NCI-H69 (cell line): ENCODE measurements at regions not wholly inside any gene's neighbourhood (a gene's known extent, or its start where the extent isn't known, plus 50 kb on each side); places are given as distances from the start of the nearest gene placed in this dataset.

Experiments used
- DNase-seq: peaks from one replicate; lab custom pipeline; 2025; lab: John Stamatoyannopoulos, UW

GRCh38 chr6:74765486-74765885 is 440.4 kb downstream of the COL12A1 start:
- DNase-seq: no peak

DNA sequence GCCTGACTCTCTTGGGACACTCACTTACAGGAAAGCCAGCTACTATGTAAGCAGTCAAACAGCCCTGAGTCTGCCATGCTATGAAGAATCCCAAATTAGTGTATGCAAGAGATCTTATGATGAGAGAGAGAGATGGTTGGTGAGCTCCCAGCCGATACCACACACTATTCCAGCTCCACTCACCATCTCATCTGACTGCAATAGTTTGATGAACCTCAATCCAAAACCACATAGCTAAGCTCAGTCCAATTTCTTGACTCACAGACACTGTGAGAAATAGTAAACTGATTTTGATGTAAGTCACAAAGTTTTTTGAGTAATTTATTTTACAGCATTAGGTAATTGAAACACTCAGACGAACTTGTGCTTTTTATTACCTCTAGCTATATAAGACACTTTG is 441.4 kb downstream of the COL12A1 start:
- DNase-seq: no peak

DNA sequence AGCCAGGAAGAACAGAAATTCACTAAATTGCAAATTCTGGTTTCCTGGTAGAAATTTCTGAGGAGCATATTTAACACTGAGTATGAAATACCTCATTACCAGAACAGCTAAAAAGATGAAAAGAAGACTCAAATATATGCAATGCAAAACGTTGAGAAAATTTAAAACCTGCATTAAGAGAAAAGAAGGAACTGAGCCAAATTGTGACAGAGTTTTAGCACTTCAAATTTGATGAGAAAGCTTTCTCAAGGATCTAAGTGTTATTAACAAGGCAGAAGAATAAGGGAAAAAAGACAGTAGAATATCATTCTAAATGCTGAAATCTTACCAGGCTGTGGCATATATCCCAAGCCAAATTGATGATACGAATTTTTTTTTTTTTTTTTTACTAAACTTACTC is 443.0 kb downstream of the COL12A1 start:
- DNase-seq: no peak

DNA sequence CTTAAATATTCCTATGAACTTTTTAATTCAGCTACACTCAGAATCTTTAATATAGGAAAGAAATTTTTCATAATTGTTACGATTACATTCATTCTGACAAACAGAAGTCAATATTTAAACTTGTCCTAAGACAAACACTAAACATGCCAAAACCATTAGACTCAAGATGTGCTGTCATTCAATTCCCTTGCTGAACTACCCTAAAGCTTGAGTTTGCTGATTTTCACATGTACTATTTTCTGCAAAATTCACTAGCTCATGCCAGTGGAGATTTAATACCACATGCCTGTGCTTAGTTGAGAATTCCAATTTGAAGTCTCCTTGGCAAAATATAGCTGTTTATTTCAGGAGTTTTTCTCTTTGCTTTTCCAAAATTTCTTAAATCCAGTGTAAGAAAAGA is 448.0 kb downstream of the COL12A1 start:
- DNase-seq: no peak

DNA sequence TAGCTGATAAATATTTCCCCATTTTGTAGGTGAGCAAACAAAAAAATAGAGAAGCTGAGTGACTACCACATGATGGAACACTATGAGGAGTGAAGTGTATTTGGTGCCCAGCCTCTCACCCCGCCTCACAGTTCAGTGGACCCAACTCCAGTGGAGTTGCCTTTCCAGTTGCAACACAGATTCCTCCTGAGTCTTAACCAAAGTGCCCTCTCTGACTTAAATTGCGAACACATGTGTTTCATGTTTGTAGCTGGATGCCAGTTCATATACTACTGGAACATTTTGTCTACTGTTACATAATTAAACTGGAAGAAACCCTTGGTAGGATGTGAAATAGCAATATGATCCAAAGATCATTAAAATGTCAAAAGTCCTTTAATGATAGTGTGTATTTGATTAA is 448.9 kb downstream of the COL12A1 start:
- no peak for DNase-seq

GRCh38 chr6:74755778-74756177 is 450.1 kb downstream of the COL12A1 start:
- no peak for DNase-seq

DNA sequence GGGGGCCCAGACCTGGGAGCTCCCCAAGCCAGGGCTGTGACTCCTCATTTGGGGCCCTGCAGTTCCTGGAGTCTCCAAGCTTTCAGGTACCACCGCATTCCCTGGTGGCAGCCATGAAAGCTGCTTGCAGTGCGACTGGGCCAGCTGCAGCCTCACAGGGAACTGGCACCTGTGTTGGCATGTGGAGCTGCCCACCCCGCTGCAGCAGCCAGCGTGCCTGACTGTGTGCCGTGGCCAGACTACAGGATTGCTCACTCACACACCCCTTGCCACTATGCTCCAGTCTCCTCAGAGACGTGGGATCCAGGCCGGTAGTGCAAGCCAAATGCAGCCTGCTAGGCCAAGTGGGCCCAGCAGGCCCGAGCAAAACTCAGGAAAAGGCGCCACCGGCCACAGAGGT is 450.7 kb downstream of the COL12A1 start:
- DNase-seq: no peak

DNA sequence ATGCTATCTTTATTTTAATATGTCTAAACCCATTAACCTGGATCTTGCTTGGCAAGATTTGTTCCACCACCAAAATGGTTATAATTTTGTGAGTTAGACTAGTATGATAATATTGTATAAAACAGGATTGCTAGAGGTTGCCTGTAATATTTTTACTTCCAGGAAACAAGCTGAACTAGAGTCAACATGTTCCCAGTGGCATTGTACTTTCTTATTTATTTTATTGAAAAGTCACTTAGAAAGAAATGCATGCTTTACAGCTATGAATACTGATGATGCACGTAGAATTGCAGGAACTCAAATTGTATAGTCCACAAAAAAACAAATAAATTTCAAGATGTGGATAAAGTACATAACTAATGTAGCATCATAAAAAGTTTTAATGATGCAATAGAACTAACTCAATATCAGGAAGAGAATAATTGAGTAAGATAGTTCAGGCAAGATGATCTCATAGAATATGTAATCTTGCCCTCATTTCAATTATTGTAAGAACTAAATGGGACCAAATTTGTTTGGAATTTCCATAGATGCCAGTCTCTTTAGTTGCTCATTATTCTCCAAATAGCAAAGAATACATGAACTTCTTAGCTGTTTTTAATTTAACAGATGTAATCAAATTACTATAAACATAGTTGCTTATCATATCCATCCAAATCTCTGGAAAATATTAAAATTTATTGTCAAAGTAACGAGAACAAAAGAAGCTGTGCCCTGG is 451.8 kb downstream of the COL12A1 start:
- no peak for DNase-seq

- no peak for DNase-seq
Observed at GRCh38 chr6:74752303-74752702, 453.6 kb downstream of the COL12A1 start.

GRCh38 chr6:74750826-74751225 is 455.0 kb downstream of the COL12A1 start:
- DNase-seq: no peak

GRCh38 chr6:74749211-74750147 is 456.4 kb downstream of the COL12A1 start:
- DNase-seq: no peak

- DNase-seq: no peak
Observed at GRCh38 chr6:74745670-74746069, 460.2 kb downstream of the COL12A1 start.

DNA sequence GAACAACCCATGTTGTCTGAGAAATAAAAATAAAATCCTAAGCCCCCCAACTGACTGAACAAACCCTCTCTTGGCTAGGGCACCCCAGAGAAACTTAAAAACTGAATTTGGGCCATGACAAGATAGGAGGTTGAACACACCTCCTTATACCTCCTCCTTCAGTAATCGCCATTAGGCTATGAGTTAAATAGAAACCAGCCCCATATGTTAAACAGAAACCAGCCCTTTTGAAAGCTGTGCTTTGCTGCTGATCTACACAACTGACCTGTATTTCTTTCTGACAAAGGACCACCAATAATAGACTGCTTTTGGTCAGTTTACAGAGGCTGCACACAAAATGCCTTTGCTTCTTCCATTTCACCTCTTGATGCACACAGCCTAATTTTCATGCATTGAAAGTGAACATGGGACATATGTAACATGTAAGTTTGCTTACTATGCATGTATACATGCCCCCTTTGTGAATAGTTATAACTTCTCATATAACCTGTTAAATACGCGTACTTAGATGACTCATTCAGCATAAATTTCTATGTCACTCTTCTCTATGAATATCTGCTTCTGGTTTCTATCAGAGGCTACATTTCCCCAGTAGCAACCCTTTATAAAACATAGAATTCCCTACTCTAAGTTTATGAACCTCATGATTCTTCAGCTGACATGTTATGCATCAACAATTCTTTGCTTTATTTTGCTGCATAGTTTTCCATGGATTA is 462.9 kb downstream of the COL12A1 start:
- no peak for DNase-seq

DNA sequence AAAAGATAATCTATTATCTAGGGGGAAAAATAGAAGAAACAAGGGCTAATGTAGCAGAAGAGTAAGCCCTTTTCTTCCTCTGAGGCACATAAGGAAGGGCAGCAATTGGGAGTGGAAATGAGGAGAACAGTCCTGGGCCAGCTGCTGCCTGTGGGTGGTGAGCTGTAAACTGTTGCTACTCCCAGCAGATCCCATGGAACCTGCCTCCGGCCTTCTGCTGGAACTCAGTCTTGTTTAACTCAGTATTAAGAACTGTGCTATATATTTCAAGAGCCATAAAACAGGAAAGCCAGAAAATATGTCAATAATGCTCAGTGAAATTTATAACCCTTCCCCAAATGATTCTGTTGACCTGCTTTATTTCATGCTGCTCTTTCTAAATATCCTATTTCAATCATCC is 464.2 kb downstream of the COL12A1 start:
- DNase-seq: no peak

- no peak for DNase-seq
Observed at GRCh38 chr6:74735304-74735703, 470.5 kb downstream of the COL12A1 start.

DNA sequence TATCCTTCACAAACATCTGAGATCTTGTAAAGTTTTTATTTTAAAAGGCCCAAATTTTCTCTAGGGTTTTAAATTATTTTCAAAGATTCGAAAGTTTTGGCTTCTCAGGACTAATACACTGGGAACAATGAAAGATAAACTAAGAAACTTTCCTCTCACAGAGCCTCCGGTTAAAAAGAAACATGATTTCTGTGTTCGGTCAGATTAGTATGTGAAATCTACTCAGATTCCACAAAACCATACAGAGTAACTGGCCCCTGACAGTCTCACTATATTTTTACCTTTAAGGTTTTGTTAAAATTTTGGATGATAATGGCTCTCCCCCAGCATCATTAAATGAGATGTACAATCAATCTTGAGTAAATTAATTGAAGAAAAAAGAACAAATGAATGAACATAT is 471.0 kb downstream of the COL12A1 start:
- DNase-seq: no peak

GRCh38 chr6:74733830-74734620 is 471.8 kb downstream of the COL12A1 start:
- no peak for DNase-seq

DNA sequence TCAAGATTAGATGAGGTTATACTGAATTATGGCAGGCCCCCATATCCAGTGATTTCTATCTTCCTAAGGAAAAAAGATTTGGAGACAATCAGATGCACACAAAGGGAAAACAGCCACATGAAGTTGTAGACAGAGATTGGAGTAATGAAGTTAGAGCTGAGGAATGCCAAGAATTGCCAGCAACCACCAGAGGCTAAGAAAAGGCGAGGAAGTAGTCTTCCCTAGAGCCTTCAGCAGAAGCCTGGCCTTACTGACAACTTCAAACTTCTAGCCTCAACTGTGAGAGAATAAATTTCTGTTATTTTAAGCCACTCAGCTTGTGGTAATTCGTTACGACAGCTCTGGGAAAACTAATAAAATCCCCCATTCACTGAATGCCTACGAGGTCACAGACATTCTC is 473.9 kb downstream of the COL12A1 start:
- DNase-seq: no peak

GRCh38 chr6:74731204-74731603 is 474.6 kb downstream of the COL12A1 start:
- no peak for DNase-seq

DNA sequence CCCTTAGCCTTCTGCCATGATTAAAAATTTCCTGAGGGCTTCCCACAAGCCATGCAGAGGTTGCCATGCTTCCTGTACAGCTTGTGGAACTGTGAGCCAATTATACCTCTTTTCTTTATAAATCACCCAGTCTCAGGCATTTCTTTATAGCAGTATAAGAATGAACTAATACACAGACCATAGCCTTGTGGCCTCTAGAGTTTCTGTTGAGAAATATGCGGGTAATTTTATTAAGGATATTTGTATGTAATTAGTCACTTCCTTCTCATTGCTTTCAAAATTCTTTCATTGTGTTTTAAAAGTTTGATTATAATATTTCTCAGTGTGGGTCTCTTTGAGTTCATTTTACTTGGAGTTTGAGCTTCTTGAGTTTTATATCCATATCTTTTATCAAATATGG is 484.9 kb downstream of the COL12A1 start:
- DNase-seq: no peak

DNA sequence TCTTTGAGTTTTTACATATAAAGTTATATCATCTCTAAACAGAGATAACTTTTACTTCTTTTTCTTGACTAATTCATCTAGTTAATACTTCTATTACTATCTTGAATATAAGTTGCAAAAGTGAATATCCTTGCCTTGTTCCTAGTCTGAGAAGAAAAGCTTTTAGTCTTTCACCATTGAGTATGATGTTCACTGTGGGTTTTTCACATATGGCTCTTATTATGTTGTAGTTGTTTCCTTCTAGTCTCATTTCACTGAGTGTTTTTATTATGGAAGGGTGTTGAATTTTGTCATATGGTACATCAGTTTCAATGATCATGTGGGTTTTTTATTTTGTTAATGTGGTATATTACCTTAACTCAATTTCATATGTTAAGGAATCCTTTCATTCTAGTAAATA is 488.3 kb downstream of the COL12A1 start:
- DNase-seq: no peak
